ENCODE measurements at regions not wholly inside any gene's neighbourhood (a gene's known extent, or its start where the extent isn't known, plus 50 kb on each side); places are given as distances from the start of the nearest gene placed in this dataset.

DNA sequence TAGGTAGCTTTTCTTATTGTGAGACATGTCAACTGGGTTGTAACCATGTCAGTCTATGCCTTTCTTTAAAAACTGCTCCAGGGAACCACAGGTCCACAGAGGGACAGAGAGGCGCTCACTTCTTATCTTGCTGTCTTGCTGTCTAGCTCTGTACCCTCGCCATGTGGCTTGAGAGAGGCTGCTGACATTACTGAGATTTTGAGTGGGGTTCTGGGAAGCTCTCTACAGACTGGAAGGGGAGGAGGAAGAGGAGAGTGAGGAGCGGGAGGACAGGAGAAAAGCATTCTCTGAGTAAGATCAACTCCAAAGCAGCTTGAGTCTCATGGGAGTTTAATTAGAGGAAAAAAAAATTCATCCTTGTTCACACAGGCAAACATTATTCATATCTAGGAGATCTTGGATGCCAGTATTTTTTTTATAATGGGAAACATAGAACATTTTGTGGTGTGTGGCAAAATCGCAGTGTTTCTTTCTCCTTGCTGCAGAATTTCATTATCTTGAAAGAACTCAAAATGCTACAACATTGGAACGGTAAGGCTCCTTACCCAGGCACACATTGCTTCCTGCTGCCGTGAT, 1037.0 kb upstream of the NR2F2 start:
- in situ Hi-C loops (cut with MboI; ENCODE audit: low pct_unique_long_range_greater_than_20kb, low sequenced_read_pairs, unreplicated experiment), result loop anchor here (25.0 kb wide), 1 partner anchor 706 kb away; no protein-coding TSS in a partner anchor
- no peak for DNase-seq (ENCODE audit: low spot score)
- TF ChIP-seq, protein P1, sequence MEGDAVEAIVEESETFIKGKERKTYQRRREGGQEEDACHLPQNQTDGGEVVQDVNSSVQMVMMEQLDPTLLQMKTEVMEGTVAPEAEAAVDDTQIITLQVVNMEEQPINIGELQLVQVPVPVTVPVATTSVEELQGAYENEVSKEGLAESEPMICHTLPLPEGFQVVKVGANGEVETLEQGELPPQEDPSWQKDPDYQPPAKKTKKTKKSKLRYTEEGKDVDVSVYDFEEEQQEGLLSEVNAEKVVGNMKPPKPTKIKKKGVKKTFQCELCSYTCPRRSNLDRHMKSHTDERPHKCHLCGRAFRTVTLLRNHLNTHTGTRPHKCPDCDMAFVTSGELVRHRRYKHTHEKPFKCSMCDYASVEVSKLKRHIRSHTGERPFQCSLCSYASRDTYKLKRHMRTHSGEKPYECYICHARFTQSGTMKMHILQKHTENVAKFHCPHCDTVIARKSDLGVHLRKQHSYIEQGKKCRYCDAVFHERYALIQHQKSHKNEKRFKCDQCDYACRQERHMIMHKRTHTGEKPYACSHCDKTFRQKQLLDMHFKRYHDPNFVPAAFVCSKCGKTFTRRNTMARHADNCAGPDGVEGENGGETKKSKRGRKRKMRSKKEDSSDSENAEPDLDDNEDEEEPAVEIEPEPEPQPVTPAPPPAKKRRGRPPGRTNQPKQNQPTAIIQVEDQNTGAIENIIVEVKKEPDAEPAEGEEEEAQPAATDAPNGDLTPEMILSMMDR (IDR thresholded peaks at IDR 0.05; ENCODE audit: extremely low read depth, insufficient read depth, missing control alignments), result no peak

DNA sequence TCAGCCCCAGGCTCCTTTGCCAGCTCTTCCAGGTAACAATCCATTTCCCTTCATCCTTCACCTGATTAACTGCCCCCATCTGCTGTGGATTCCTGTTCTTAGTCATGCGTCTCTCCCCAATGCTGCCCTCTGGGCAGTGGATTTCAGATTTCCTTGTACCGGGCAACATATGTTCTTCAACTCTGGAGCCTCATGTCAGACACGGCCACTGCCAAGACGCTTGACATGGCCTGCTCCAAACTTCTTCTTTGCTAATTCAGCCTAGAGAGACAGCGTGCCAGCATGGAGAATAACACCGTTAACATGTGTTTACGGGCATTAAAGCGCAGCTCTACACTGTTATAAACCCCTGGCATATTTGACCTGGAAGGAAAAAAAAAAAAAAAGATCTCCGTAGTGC, 1035.1 kb upstream of the NR2F2 start:
- no peak for DNase-seq (ENCODE audit: low spot score)
- in situ Hi-C loops (cut with MboI; ENCODE audit: low pct_unique_long_range_greater_than_20kb, low sequenced_read_pairs, unreplicated experiment), result loop anchor here (25.0 kb wide), 1 partner anchor 708 kb away; no protein-coding TSS in a partner anchor
- TF ChIP-seq, protein P1 (IDR thresholded peaks at IDR 0.05; ENCODE audit: extremely low read depth, insufficient read depth, missing control alignments), result no peak

DNA sequence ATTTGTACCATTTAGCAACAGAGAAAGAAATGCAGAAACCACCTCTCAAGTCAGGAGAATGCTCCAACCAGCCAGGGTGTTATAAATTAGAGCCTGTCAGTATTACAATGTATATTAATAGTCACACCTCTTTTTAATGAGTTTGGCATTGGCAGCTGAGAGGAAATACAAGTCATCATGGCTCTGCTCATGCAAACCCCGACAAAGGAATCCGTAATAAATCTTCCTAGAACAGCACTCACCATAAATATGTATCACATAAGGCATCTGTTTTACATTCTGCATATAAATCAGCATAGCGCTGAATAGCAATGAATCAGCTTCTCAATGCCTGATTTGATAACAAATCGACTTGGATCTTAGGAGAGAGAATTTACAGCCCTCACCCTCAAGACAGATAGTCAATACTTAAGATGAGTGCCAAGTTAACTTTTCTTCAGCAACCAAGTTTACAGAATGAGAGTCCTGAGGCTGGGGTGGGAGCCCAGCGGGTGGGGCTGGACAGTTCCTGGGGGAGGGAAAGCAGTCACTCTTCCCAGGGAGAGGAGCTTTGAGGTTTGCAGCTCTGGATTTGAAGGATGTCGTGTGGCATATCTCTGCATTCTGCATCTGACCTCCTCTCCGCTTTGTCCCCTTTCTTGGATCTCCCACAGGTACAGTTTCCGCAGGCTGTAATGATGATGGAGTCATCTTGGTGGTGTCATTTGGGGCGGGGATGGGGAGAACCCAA, 1034.4 kb upstream of the NR2F2 start:
- TF ChIP-seq, protein P1 (IDR thresholded peaks at IDR 0.05; ENCODE audit: extremely low read depth, insufficient read depth, missing control alignments), result no peak
- no peak for DNase-seq (ENCODE audit: low spot score)
- in situ Hi-C loops (cut with MboI; ENCODE audit: low pct_unique_long_range_greater_than_20kb, low sequenced_read_pairs, unreplicated experiment), result loop anchor here (25.0 kb wide), 1 partner anchor 709 kb away; no protein-coding TSS in a partner anchor

DNA sequence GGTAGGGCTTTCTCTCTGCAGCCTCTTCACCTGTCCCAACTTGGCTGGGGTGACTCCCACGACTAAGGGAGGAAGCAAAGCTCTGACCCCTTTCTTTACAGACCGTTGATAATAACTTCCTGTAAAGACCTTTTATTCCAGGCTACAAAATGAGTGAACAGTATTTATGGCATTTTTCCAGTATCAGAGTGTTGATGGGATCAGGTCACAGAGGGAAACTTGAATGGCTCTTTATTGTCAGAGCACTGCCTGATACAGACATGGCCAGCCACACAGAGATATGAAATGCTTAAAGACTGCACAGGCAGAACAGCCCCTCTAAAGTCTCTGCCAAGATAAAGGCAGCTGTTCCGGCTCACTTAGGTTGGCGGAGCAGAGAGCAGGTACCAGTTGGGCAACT, 1033.9 kb upstream of the NR2F2 start:
- TF ChIP-seq, protein P1 (IDR thresholded peaks at IDR 0.05; ENCODE audit: extremely low read depth, insufficient read depth, missing control alignments), result no peak
- no peak for DNase-seq (ENCODE audit: low spot score)
- in situ Hi-C loops (cut with MboI; ENCODE audit: low pct_unique_long_range_greater_than_20kb, low sequenced_read_pairs, unreplicated experiment), result loop anchor here (25.0 kb wide), 1 partner anchor 709 kb away; no protein-coding TSS in a partner anchor

DNA sequence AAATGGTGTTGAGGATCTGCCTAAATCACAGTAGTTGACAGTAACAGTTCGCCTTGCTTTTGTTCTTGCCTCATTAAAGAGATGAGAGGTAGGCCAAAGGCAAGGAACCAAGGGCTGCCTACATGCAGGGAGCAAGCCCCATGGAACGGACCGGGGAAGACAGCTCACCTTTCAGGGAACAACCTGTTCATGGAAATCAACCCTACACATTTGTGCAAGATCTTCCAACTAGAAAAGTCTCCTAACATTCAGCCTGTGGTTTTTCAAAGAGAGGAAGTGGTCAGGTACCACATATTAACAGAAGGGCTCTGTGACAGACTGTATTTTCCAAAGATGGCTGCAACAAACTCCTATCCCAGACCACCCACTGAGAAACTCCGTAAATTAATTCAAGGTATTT, 1031.8 kb upstream of the NR2F2 start:
- TF ChIP-seq, protein P1 (IDR thresholded peaks at IDR 0.05; ENCODE audit: extremely low read depth, insufficient read depth, missing control alignments), result no peak
- in situ Hi-C loops (cut with MboI; ENCODE audit: low pct_unique_long_range_greater_than_20kb, low sequenced_read_pairs, unreplicated experiment), result loop anchor here (25.0 kb wide), 1 partner anchor 711 kb away; no protein-coding TSS in a partner anchor
- no peak for DNase-seq (ENCODE audit: low spot score)

DNA sequence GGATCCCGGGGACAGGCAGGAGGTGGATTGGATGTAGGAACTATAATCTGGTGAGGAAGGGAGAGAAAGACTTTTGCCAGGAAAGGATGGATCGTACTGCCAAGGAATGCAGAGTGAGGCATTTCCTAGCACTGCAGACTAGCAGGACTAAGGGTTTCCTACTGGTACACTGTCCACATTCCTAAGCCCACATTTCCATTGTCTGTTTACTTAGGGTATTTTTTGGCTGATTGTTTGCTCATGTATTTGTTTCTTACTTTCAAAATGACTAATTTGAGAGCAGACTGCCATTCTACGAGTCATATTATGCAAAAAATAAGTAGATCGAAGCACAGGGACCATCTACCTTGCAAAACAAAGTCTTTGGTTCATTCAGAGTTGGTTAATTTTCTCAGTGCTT, 1029.5 kb upstream of the NR2F2 start:
- TF ChIP-seq, protein P1 (IDR thresholded peaks at IDR 0.05; ENCODE audit: extremely low read depth, insufficient read depth, missing control alignments), result no peak
- no peak for DNase-seq (ENCODE audit: low spot score)
- in situ Hi-C loops (cut with MboI; ENCODE audit: low pct_unique_long_range_greater_than_20kb, low sequenced_read_pairs, unreplicated experiment), result no loop called here
